ENCODE measurements at regions not wholly inside any gene's neighbourhood (a gene's known extent, or its start where the extent isn't known, plus 50 kb on each side); places are given as distances from the start of the nearest gene placed in this dataset.

GRCh38 chr13:22049384-22049783, 378.5 kb downstream of the FGF9 start:
- no TSS peak for BruUV-seq (replicated peaks)
- no peak for DNase-seq (ENCODE audit: low read depth, low spot score)

GRCh38 chr13:22050951-22051563, 380.2 kb downstream of the FGF9 start:
- in situ Hi-C loops (cut with HindIII; ENCODE audit: low pct_unique_long_range_greater_than_20kb, low sequenced_read_pairs): no loop called here
- H3K9me3 ChIP-seq (ENCODE audit: control insufficient read depth, insufficient read depth, low read depth, low read length): no peaks in the 10 kb centered on the region

More at GRCh38 chr13:22049384-22049783, 378.5 kb downstream of the FGF9 start:
- H3K4me1 ChIP-seq (ENCODE audit: control insufficient read depth, insufficient read depth, low read length): no peaks in the 10 kb centered on the region
- H3K4me3 ChIP-seq (ENCODE audit: low read depth in 2 of 2, low read length in 2 of 2): no peak overlapping the region
- H3K27me3 ChIP-seq (ENCODE audit: control insufficient read depth, insufficient read depth, low read length): no peaks in the 10 kb centered on the region
- in situ Hi-C loops (cut with HindIII; ENCODE audit: low pct_unique_long_range_greater_than_20kb, low sequenced_read_pairs) (no loop called here), intact Hi-C loops (cut with micrococcal nuclease; ENCODE audit: unreplicated experiment) (no loop called here)
- ChIA-PET CTCF (no interaction called here), POLR2A (interaction anchor here (0.6 kb wide), 1 partner anchor 33 kb away, joined by 16 read pairs; no protein-coding TSS in a partner anchor)
- H3K36me3 ChIP-seq (ENCODE audit: control insufficient read depth, insufficient read depth, low read length): no peaks in the 10 kb centered on the region
- no peaks in the 10 kb centered on the region for H3K9me3 ChIP-seq (ENCODE audit: control insufficient read depth, insufficient read depth, low read depth, low read length)
- ATAC-seq: no peak
- no peak overlapping the region for H3K27ac ChIP-seq (ENCODE audit: low read length)
- TF ChIP-seq TCF7L2 (IDR thresholded peaks at IDR 0.05; ENCODE audit: low read depth, low read length) (no peak), REST (IDR thresholded peaks at IDR 0.05; ENCODE audit: insufficient read depth in 1 of 2, low read depth in 2 of 2, low read length in 1 of 2) (no peak), CTCF (IDR thresholded peaks at IDR 0.05) (no peak), SIN3A (IDR thresholded peaks at IDR 0.05; ENCODE audit: borderline replicate concordance, insufficient read depth, low read depth, low read length) (no peak), POLR2AphosphoS5 (IDR thresholded peaks at IDR 0.05; ENCODE audit: low read depth, low read length) (no peak)

More at GRCh38 chr13:22050951-22051563, 380.2 kb downstream of the FGF9 start:
- ChIA-PET CTCF (interaction anchor here (0.6 kb wide), 1 partner anchor 12 kb away, joined by 9 read pairs; no protein-coding TSS in a partner anchor), POLR2A (no interaction called here)
- intact Hi-C loops (cut with micrococcal nuclease; ENCODE audit: unreplicated experiment): no loop called here
- H3K27me3 ChIP-seq (ENCODE audit: control insufficient read depth, insufficient read depth, low read length): no peaks in the 10 kb centered on the region
- H3K27ac ChIP-seq (ENCODE audit: low read length): no peak overlapping the region
- no peaks in the 10 kb centered on the region for H3K4me1 ChIP-seq (ENCODE audit: control insufficient read depth, insufficient read depth, low read length)
- no peaks in the 10 kb centered on the region for H3K36me3 ChIP-seq (ENCODE audit: control insufficient read depth, insufficient read depth, low read length)
- DNase-seq (ENCODE audit: low read depth, low spot score) (no peak), ATAC-seq (no peak)
- no TSS peak for BruUV-seq (replicated peaks)
- TF ChIP-seq SIN3A (IDR thresholded peaks at IDR 0.05; ENCODE audit: borderline replicate concordance, insufficient read depth, low read depth, low read length) (no peak), POLR2AphosphoS5 (IDR thresholded peaks at IDR 0.05; ENCODE audit: low read depth, low read length) (no peak), TCF7L2 (IDR thresholded peaks at IDR 0.05; ENCODE audit: low read depth, low read length) (no peak), REST (IDR thresholded peaks at IDR 0.05; ENCODE audit: insufficient read depth in 1 of 2, low read depth in 2 of 2, low read length in 1 of 2) (no peak), CTCF (IDR thresholded peaks at IDR 0.05) (no peak)
- H3K4me3 ChIP-seq (ENCODE audit: low read depth in 2 of 2, low read length in 2 of 2): no peak overlapping the region
